IMR-90 (cell line): ENCODE measurements at regions not wholly inside any gene's neighbourhood (a gene's known extent, or its start where the extent isn't known, plus 50 kb on each side); places are given as distances from the start of the nearest gene placed in this dataset.

Source experiments
- ATAC-seq: fragments of 200-7000 bp; cut with Tn5 transposase; 2 replicates; pipeline ENCODE4 v1.9.1; 2020; ENCODE audit warnings: low read depth, mild to moderate bottlenecking, moderate library complexity
- BruUV-seq: library from RNA; stranded (reverse); fragments of 400-500 nt; replicated peaks from 2 replicates; lab custom pipeline; 2021; lab: Mats Ljungman, UMichigan
- CTCF ChIA-PET: fragments of 300-600 bp; formaldehyde crosslinking; extraction: SDS; loops from one replicate; lab custom pipeline; 2021; ENCODE audit warnings: antibody characterized with exemption; lab: Yijun Ruan, JAX
- POLR2A ChIA-PET: fragments of 300-600 bp; sonication (Branson Sonifier 250); formaldehyde crosslinking; loops from one replicate; lab custom pipeline; 2022; ENCODE audit warnings: antibody characterized with exemption; ENCODE audit not compliant: unreplicated experiment; lab: Charles Lee
- DNase-seq: peaks from one replicate; pipeline ENCODE4 v3.0.0; 2013
- H2AFZ ChIP-seq: replicated peaks from 2 replicates; pipeline ENCODE3; 2013; ENCODE audit warnings: low read length, mild to moderate bottlenecking; ENCODE audit not compliant: poor library complexity
- H2AK5ac ChIP-seq: 2 replicates; pipeline ENCODE4 v1.6.1; 2013; ENCODE audit warnings: low read depth, low read length, inconsistent platforms
- H2AK9ac ChIP-seq: replicated peaks from 2 replicates; pipeline ENCODE3; 2013; ENCODE audit warnings: mild to moderate bottlenecking, low read depth, low read length, moderate library complexity; ENCODE audit not compliant: poor library complexity
- H2BK120ac ChIP-seq: 2 replicates; pipeline ENCODE4 v1.6.1; 2013; ENCODE audit warnings: low read depth, low read length, inconsistent platforms
- H2BK15ac ChIP-seq: 3 replicates; pipeline ENCODE4 v1.6.1; 2013; ENCODE audit warnings: low read depth, low read length, inconsistent platforms
- H2BK20ac ChIP-seq: 2 replicates; pipeline ENCODE4 v1.6.1; 2013; ENCODE audit warnings: low read depth, mild to moderate bottlenecking, inconsistent platforms, low read length, moderate library complexity
- H2BK5ac ChIP-seq: 2 replicates; pipeline ENCODE4 v1.6.1; 2013; ENCODE audit warnings: mild to moderate bottlenecking, low read depth, low read length, inconsistent platforms; ENCODE audit not compliant: poor library complexity, severe bottlenecking
- H3K14ac ChIP-seq: replicated peaks from 2 replicates; pipeline ENCODE4 v1.6.1; 2013; ENCODE audit warnings: low read depth, low read length, inconsistent platforms
- H3K18ac ChIP-seq: 2 replicates; pipeline ENCODE4 v1.6.1; 2013; ENCODE audit warnings: low read depth, low read length, control low read depth
- H3K23ac ChIP-seq: 2 replicates; pipeline ENCODE4 v1.6.1; 2013; ENCODE audit warnings: low read depth, low read length, inconsistent platforms
- H3K27ac ChIP-seq: 2 replicates; pipeline ENCODE4 v1.5.1; 2013; ENCODE audit warnings: mild to moderate bottlenecking, control low read depth, low read length; ENCODE audit not compliant: insufficient read depth
- H3K27me3 ChIP-seq: 2 replicates; pipeline ENCODE4 v1.6.1; 2013; ENCODE audit warnings: low read length; ENCODE audit not compliant: control insufficient read depth, insufficient read depth
- H3K36me3 ChIP-seq: 2 replicates; pipeline ENCODE4 v1.6.1; 2013; ENCODE audit warnings: low read length, mixed read lengths; ENCODE audit not compliant: control insufficient read depth, insufficient read depth
- H3K4ac ChIP-seq: 2 replicates; pipeline ENCODE4 v1.6.1; 2013; ENCODE audit warnings: low read depth, low read length, inconsistent platforms
- H3K4me1 ChIP-seq: 2 replicates; pipeline ENCODE4 v1.6.1; 2013; ENCODE audit warnings: low read length, mixed read lengths; ENCODE audit not compliant: control insufficient read depth, insufficient read depth
- H3K4me2 ChIP-seq: 2 replicates; pipeline ENCODE4 v1.6.1; 2013; ENCODE audit warnings: low read depth, mild to moderate bottlenecking, control low read depth, low read length, moderate library complexity
- H3K4me3 ChIP-seq: 2 replicates; pipeline ENCODE4 v1.5.1; 2013; ENCODE audit warnings: low read depth, mild to moderate bottlenecking, control low read depth, low read length, moderate library complexity; ENCODE audit not compliant: insufficient read depth
- H3K56ac ChIP-seq: 2 replicates; pipeline ENCODE4 v1.6.1; 2013; ENCODE audit warnings: low read length, inconsistent platforms; ENCODE audit not compliant: insufficient read depth; ENCODE audit errors: extremely low read depth
- H3K79me1 ChIP-seq, 2 experiments: 2 replicates each; pipeline ENCODE4 v1.6.1; 2013; ENCODE audit warnings: low read length in 2 of 2, inconsistent platforms in 1 of 2, low read depth in 1 of 2
- H3K9ac ChIP-seq: 2 replicates; pipeline ENCODE4 v1.6.1; 2013; ENCODE audit warnings: low read depth, low read length, control low read depth
- H3K9me1 ChIP-seq: 2 replicates; pipeline ENCODE4 v1.6.1; 2013; ENCODE audit warnings: low read length, inconsistent platforms; ENCODE audit not compliant: insufficient read depth
- H3K9me3 ChIP-seq: 2 replicates; pipeline ENCODE4 v1.6.1; 2013; ENCODE audit warnings: low read length; ENCODE audit not compliant: control insufficient read depth, insufficient read depth
- H4K20me1 ChIP-seq: 2 replicates; pipeline ENCODE4 v1.6.1; 2013; ENCODE audit warnings: low read length, inconsistent platforms; ENCODE audit not compliant: insufficient read depth
- H4K5ac ChIP-seq: 2 replicates; pipeline ENCODE4 v1.6.1; 2013; ENCODE audit warnings: mild to moderate bottlenecking, low read depth, low read length, control low read depth
- H4K8ac ChIP-seq, 2 experiments: 2 replicates each; pipeline ENCODE4 v1.6.1; 2013; ENCODE audit warnings: low read depth in 2 of 2, low read length in 2 of 2, control low read depth in 1 of 2, inconsistent platforms in 1 of 2
- H4K91ac ChIP-seq: 2 replicates; pipeline ENCODE4 v1.6.1; 2013; ENCODE audit warnings: low read depth, low read length, inconsistent platforms; ENCODE audit not compliant: insufficient read depth
- BHLHE40 ChIP-seq: fragments of 150-350 bp; IDR thresholded peaks from 2 replicates; pipeline ENCODE4 v1.6.1; 2016; ENCODE audit warnings: mild to moderate bottlenecking, low read depth, low read length
- CEBPB ChIP-seq: IDR thresholded peaks from 2 replicates; pipeline ENCODE4 v1.6.1; 2012; ENCODE audit warnings: low read depth, low read length, improper control_type of control experiment
- CHD1 ChIP-seq: IDR thresholded peaks from 2 replicates; pipeline ENCODE4 v1.6.1; 2012; ENCODE audit warnings: low read depth, low read length, improper control_type of control experiment
- FOS ChIP-seq: fragments of 150-350 bp; IDR thresholded peaks from 2 replicates; pipeline ENCODE4 v1.6.1; 2016; ENCODE audit warnings: low read depth, low read length
- MAFK ChIP-seq: IDR thresholded peaks from 2 replicates; pipeline ENCODE4 v1.6.1; 2012; ENCODE audit warnings: low read depth, low read length, improper control_type of control experiment
- MAZ ChIP-seq: IDR thresholded peaks from 2 replicates; pipeline ENCODE4 v1.6.1; 2012; ENCODE audit warnings: low read depth, mild to moderate bottlenecking, low read length, improper control_type of control experiment, moderate library complexity, borderline replicate concordance
- NFE2L2 ChIP-seq: fragments of 150-350 bp; IDR thresholded peaks from 2 replicates; pipeline ENCODE4 v1.6.1; 2016; ENCODE audit warnings: low read depth, mild to moderate bottlenecking, low read length
- POLR2A ChIP-seq: IDR thresholded peaks from 2 replicates; pipeline ENCODE4 v1.6.1; 2012; ENCODE audit warnings: mild to moderate bottlenecking, low read depth, low read length
- RAD21 ChIP-seq: IDR thresholded peaks from 2 replicates; pipeline ENCODE4 v1.6.1; 2012; ENCODE audit warnings: low read length, improper control_type of control experiment
- RCOR1 ChIP-seq: IDR thresholded peaks from 2 replicates; pipeline ENCODE4 v1.6.1; 2012; ENCODE audit warnings: mild to moderate bottlenecking, low read length, improper control_type of control experiment; ENCODE audit not compliant: insufficient replicate concordance
- RFX5 ChIP-seq: IDR thresholded peaks from 2 replicates; pipeline ENCODE4 v1.8.0; 2012; ENCODE audit warnings: low read depth, mild to moderate bottlenecking, low read length, moderate library complexity
- SMC3 ChIP-seq: fragments of 150-350 bp; IDR thresholded peaks from 2 replicates; pipeline ENCODE4 v1.6.1; 2016; ENCODE audit warnings: low read depth, mild to moderate bottlenecking, antibody characterized with exemption, low read length, moderate library complexity
- WGBS, 2 experiments: methylation state at CpG; one replicate each; pipeline versions ENCODE4 v1.1.5 to v1.1.7; 2013; ENCODE audit warnings: missing lambda C conversion rate in 2 of 2; ENCODE audit not compliant: insufficient read length in 1 of 2; ENCODE audit errors: extremely low coverage in 2 of 2; 5-methylcytosine and 5-hydroxymethylcytosine counted together
- dilution Hi-C: fragments of 300-500 bp; cut with HindIII; formaldehyde crosslinking; loops from one replicate; pipeline ENCODE4 v1.14.3; 2018; ENCODE audit warnings: low sequenced_read_pairs; ENCODE audit not compliant: unreplicated experiment
- in situ Hi-C: fragments of 300-500 bp; cut with MboI; formaldehyde crosslinking; loops from 3 replicates; pipeline ENCODE4 v1.14.3; 2019; ENCODE audit warnings: low sequenced_read_pairs, inconsistent platforms, mixed read lengths
- intact Hi-C: fragments of 100-400 bp; cut with micrococcal nuclease; formaldehyde crosslinking; loops from 2 replicates; pipeline ENCODE4 v1.10.0; 2022
- TF ChIP-seq, protein P1 (sequence below): fragments of 150-350 bp; IDR thresholded peaks from 2 replicates; pipeline ENCODE4 v1.6.1; 2017; ENCODE audit warnings: mild to moderate bottlenecking, antibody characterized with exemption, low read length, low read depth
- TF ChIP-seq, protein P2 (sequence below): conservative IDR thresholded peaks from 2 replicates; pipeline ENCODE4 v1.5.1; 2012; ENCODE audit warnings: mild to moderate bottlenecking, low read depth, low read length, improper control_type of control experiment
- TF ChIP-seq, protein P3 (sequence below): fragments of 150-350 bp; IDR thresholded peaks from 2 replicates; pipeline ENCODE4 v1.6.1; 2016; ENCODE audit warnings: low read depth, mild to moderate bottlenecking, low read length, moderate library complexity, borderline replicate concordance

DNA sequence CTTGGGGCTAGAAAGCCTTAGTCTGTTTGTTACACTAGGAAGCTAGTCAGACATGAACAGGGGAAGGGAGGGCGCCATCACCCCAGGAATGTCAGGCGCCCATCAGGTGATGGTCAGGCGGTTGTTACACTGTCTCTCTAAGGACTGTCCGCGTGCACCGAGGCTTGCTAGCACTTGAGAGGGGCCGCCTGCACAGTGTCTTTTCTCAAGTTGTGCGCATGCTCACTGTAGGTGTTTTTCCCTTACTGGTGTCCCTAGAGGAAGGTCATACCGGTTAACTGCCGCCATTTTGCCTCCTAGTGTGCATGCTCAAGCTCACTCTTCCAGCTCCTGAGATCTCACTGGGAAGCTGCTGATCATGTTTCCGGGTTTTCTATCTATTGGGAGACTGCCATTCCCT is 855.0 kb upstream of the TMEM132C start:
- Histone ChIP-seq H3K9me1 (no peaks in the 10 kb centered on the region), H3K79me1 (no peaks in the 10 kb centered on the region), H3K27me3 (no peaks in the 10 kb centered on the region), H2AK5ac (no peak overlapping the region), H2BK20ac (no peak overlapping the region), H3K4me3 (no peak overlapping the region), H3K23ac (no peak overlapping the region), H3K4me2 (no peak overlapping the region), H2AFZ (no peak overlapping the region), H2BK15ac (no peak overlapping the region), H4K5ac (no peak overlapping the region), H2AK9ac (no peak overlapping the region), H3K36me3 (no peaks in the 10 kb centered on the region), H3K27ac (no peak overlapping the region), H4K91ac (no peak overlapping the region), H3K4me1 (no peaks in the 10 kb centered on the region), H3K14ac (no peak overlapping the region), H4K20me1 (no peaks in the 10 kb centered on the region), H3K4ac (no peak overlapping the region), H3K56ac (no peak overlapping the region), H3K18ac (no peak overlapping the region), H4K8ac (no peak overlapping the region), H3K9ac (no peak overlapping the region), H3K9me3 (peaks cover 3% of the 10 kb centered on the region; the same call in 1 of the 2 replicates), H2BK5ac (no peak overlapping the region), H2BK120ac (no peak overlapping the region)
- ChIA-PET CTCF (no interaction called here), POLR2A (no interaction called here)
- WGBS, 2 experiments, result 76% methylated on average over 4 of the region's 11 CpGs; no CpG with 5 or more reads in 1 of the 2 experiments
- in situ Hi-C loops, result no loop called here
- ATAC-seq (no peak), DNase-seq (no peak)
- dilution Hi-C loops, result no loop called here
- TF ChIP-seq CEBPB (no peak), RAD21 (no peak), POLR2A (no peak), BHLHE40 (no peak), MAZ (no peak), SMC3 (no peak), NFE2L2 (no peak), FOS (no peak), RCOR1 (no peak), MAFK (no peak), CHD1 (no peak), RFX5 (no peak)
- TF ChIP-seq, protein P1, sequence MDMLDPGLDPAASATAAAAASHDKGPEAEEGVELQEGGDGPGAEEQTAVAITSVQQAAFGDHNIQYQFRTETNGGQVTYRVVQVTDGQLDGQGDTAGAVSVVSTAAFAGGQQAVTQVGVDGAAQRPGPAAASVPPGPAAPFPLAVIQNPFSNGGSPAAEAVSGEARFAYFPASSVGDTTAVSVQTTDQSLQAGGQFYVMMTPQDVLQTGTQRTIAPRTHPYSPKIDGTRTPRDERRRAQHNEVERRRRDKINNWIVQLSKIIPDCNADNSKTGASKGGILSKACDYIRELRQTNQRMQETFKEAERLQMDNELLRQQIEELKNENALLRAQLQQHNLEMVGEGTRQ, result no peak
- TF ChIP-seq, protein P2, sequence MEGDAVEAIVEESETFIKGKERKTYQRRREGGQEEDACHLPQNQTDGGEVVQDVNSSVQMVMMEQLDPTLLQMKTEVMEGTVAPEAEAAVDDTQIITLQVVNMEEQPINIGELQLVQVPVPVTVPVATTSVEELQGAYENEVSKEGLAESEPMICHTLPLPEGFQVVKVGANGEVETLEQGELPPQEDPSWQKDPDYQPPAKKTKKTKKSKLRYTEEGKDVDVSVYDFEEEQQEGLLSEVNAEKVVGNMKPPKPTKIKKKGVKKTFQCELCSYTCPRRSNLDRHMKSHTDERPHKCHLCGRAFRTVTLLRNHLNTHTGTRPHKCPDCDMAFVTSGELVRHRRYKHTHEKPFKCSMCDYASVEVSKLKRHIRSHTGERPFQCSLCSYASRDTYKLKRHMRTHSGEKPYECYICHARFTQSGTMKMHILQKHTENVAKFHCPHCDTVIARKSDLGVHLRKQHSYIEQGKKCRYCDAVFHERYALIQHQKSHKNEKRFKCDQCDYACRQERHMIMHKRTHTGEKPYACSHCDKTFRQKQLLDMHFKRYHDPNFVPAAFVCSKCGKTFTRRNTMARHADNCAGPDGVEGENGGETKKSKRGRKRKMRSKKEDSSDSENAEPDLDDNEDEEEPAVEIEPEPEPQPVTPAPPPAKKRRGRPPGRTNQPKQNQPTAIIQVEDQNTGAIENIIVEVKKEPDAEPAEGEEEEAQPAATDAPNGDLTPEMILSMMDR, result no peak
- TF ChIP-seq, protein P3, sequence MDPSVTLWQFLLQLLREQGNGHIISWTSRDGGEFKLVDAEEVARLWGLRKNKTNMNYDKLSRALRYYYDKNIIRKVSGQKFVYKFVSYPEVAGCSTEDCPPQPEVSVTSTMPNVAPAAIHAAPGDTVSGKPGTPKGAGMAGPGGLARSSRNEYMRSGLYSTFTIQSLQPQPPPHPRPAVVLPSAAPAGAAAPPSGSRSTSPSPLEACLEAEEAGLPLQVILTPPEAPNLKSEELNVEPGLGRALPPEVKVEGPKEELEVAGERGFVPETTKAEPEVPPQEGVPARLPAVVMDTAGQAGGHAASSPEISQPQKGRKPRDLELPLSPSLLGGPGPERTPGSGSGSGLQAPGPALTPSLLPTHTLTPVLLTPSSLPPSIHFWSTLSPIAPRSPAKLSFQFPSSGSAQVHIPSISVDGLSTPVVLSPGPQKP, result no peak
- no TSS peak for BruUV-seq
- intact Hi-C loops, result no loop called here
